Liver (tissue), 8 donors: ENCODE measurements at regions not wholly inside any gene's neighbourhood (a gene's known extent, or its start where the extent isn't known, plus 50 kb on each side); places are given as distances from the start of the nearest gene placed in this dataset.

Experiments
- DNase-seq: peaks from one replicate; pipeline ENCODE4 v3.0.0-alpha.2; 2017; ENCODE audit warnings: low spot score
- H3K27ac ChIP-seq, 2 donors: one replicate each; pipeline ENCODE4 v1.7.0; 2013; ENCODE audit warnings: inconsistent platforms in 2 of 2, low read length in 2 of 2, control low read depth in 1 of 2, low read depth in 1 of 2, mild to moderate bottlenecking in 1 of 2
- H3K27me3 ChIP-seq, 4 donors: one replicate each; pipeline versions ENCODE4 v1.6.1 to v1.7.0; 2013; ENCODE audit warnings: low read length in 3 of 4, inconsistent platforms in 1 of 4, mild to moderate bottlenecking in 1 of 4, moderate library complexity in 1 of 4; ENCODE audit not compliant: control insufficient read depth in 4 of 4, insufficient read depth in 4 of 4
- H3K36me3 ChIP-seq, 4 donors: one replicate each; pipeline versions ENCODE4 v1.6.1 to v1.7.0; 2013; ENCODE audit warnings: low read length in 3 of 4, mild to moderate bottlenecking in 3 of 4, low read depth in 1 of 4, moderate library complexity in 1 of 4; ENCODE audit not compliant: control insufficient read depth in 4 of 4, insufficient read depth in 3 of 4
- H3K4me1 ChIP-seq, 4 donors: one replicate each; pipeline versions ENCODE4 v1.6.1 to v1.7.0; 2013; ENCODE audit warnings: low read length in 3 of 4, mild to moderate bottlenecking in 3 of 4, moderate library complexity in 1 of 4; ENCODE audit not compliant: control insufficient read depth in 4 of 4, insufficient read depth in 4 of 4
- H3K4me3 ChIP-seq, 3 donors: one replicate each; pipeline versions ENCODE4 v1.6.1 to v1.7.0; 2013; ENCODE audit warnings: low read length in 3 of 3, control low read depth in 1 of 3, low read depth in 1 of 3, mild to moderate bottlenecking in 1 of 3
- H3K9ac ChIP-seq, 2 donors: one replicate each; pipeline ENCODE4 v1.7.0; 2013; ENCODE audit warnings: low read length in 2 of 2, mild to moderate bottlenecking in 2 of 2, moderate library complexity in 2 of 2, control low read depth in 1 of 2, low read depth in 1 of 2
- H3K9me3 ChIP-seq, 4 donors: one replicate each; pipeline versions ENCODE4 v1.6.1 to v1.7.0; 2013; ENCODE audit warnings: low read length in 3 of 4; ENCODE audit not compliant: control insufficient read depth in 4 of 4
- ATF3 ChIP-seq: IDR thresholded peaks from 2 replicates; pipeline ENCODE4 v1.6.1; 2016; ENCODE audit warnings: antibody characterized with exemption
- CTCF ChIP-seq: fragments of 150-350 bp; IDR thresholded peaks from 2 replicates; pipeline ENCODE4 v1.5.1; 2017; ENCODE audit warnings: improper control_type of control experiment, low read depth, low read length; ENCODE audit not compliant: missing input control
- EGR1 ChIP-seq, 2 donors: IDR thresholded peaks; 2 replicates each; pipeline ENCODE4 v1.6.1; 2016 to 2018; ENCODE audit warnings: antibody characterized with exemption in 2 of 2, low read depth in 2 of 2
- FOXA1 ChIP-seq: IDR thresholded peaks from 2 replicates; pipeline ENCODE4 v1.6.1; 2016; ENCODE audit warnings: antibody characterized with exemption
- FOXA2 ChIP-seq: IDR thresholded peaks from 2 replicates; pipeline ENCODE4 v1.6.1; 2016; ENCODE audit warnings: antibody characterized with exemption
- GABPA ChIP-seq, 2 donors: IDR thresholded peaks in 1 of 2; conservative IDR thresholded peaks in 1 of 2; 2 replicates each; pipeline ENCODE4 v1.6.1; 2016; ENCODE audit warnings: antibody characterized with exemption in 2 of 2, mild to moderate bottlenecking in 1 of 2, moderate library complexity in 1 of 2
- HNF4A ChIP-seq, 2 donors: conservative IDR thresholded peaks; 2 replicates each; pipeline ENCODE4 v1.6.1; 2016; ENCODE audit warnings: antibody characterized with exemption in 2 of 2, mild to moderate bottlenecking in 2 of 2
- HNF4G ChIP-seq: IDR thresholded peaks from 2 replicates; pipeline ENCODE4 v1.6.1; 2016; ENCODE audit warnings: antibody characterized with exemption
- JUND ChIP-seq, 2 donors: IDR thresholded peaks; 2 replicates each; pipeline ENCODE4 v1.6.1; 2016; ENCODE audit warnings: antibody characterized with exemption in 2 of 2
- NR2F2 ChIP-seq: IDR thresholded peaks from 2 replicates; pipeline ENCODE4 v1.6.1; 2016; ENCODE audit warnings: antibody characterized with exemption
- RAD21 ChIP-seq, 2 donors: IDR thresholded peaks; 2 replicates each; pipeline ENCODE4 v1.6.1; 2016; ENCODE audit warnings: antibody characterized with exemption in 2 of 2, mild to moderate bottlenecking in 2 of 2
- REST ChIP-seq: IDR thresholded peaks from 2 replicates; pipeline ENCODE4 v1.6.1; 2016; ENCODE audit warnings: antibody characterized with exemption, mild to moderate bottlenecking
- RXRA ChIP-seq, 2 donors: IDR thresholded peaks; 2 replicates each; pipeline ENCODE4 v1.6.1; 2017 to 2018; ENCODE audit warnings: antibody characterized with exemption in 2 of 2, mild to moderate bottlenecking in 1 of 2
- SP1 ChIP-seq: IDR thresholded peaks from 2 replicates; pipeline ENCODE4 v1.6.1; 2018; ENCODE audit warnings: antibody characterized with exemption, mild to moderate bottlenecking
- TAF1 ChIP-seq: conservative IDR thresholded peaks from 2 replicates; pipeline ENCODE4 v1.6.1; 2016; ENCODE audit warnings: antibody characterized with exemption, mild to moderate bottlenecking
- YY1 ChIP-seq: IDR thresholded peaks from 2 replicates; pipeline ENCODE4 v1.6.1; 2016; ENCODE audit warnings: antibody characterized with exemption, mild to moderate bottlenecking
- ZBTB33 ChIP-seq: IDR thresholded peaks from 2 replicates; pipeline ENCODE4 v1.6.1; 2016; ENCODE audit warnings: antibody characterized with exemption
- WGBS: extraction: QIAGEN DNeasy Blood & Tissue Kit; methylation state at CpG from one replicate; pipeline ENCODE4 v1.1.7; 2013; 5-methylcytosine and 5-hydroxymethylcytosine counted together
- donor health status: healthy.
- donor health status: healthy.
- donor health status: healthy.
- donor health status: healthy.
- donor health status: healthy.

- no peaks in the 10 kb centered on the region for H3K36me3 ChIP-seq
- no peak overlapping the region for H3K4me3 ChIP-seq
- 66% methylated on average over 13 of the region's 13 CpGs for WGBS
- no peak overlapping the region for H3K9ac ChIP-seq
- no peaks in the 10 kb centered on the region for H3K4me1 ChIP-seq
- DNase-seq = no peak
- no peak for TF ChIP-seq FOXA2
- no peak for TF ChIP-seq RAD21 (IDR thresholded peaks at IDR 0.05)
- no peak for TF ChIP-seq TAF1
- H3K27me3 ChIP-seq = no peaks in the 10 kb centered on the region
- H3K9me3 ChIP-seq = peaks cover 2 to 26% (median 7%) of the 10 kb centered on the region in 4 donors
- no peak overlapping the region for H3K27ac ChIP-seq
Measured at GRCh38 chr18:76771192-76771799, 51.1 kb upstream of the ZNF236 start.

- TF ChIP-seq REST (no peak), TAF1 (no peak), RXRA (IDR thresholded peaks at IDR 0.05) (no peak), GABPA (IDR thresholded peaks at IDR 0.05 in 1 of 2, conservative IDR thresholded peaks at IDR 0.05 in 1 of 2) (no peak), HNF4A (conservative IDR thresholded peaks at IDR 0.05) (no peak), SP1 (no peak), FOXA1 (no peak), HNF4G (no peak), ZBTB33 (no peak), EGR1 (IDR thresholded peaks at IDR 0.05; ENCODE audit: low read depth in 2 of 2) (no peak), CTCF (no peak), ATF3 (no peak), RAD21 (IDR thresholded peaks at IDR 0.05) (no peak), FOXA2 (no peak), NR2F2 (no peak), YY1 (no peak), JUND (IDR thresholded peaks at IDR 0.05) (no peak)
Measured at GRCh38 chr18:76767954-76768353, 54.4 kb upstream of the ZNF236 start.

More at GRCh38 chr18:76767954-76768353, 54.4 kb upstream of the ZNF236 start:
- no peak overlapping the region for H3K27ac ChIP-seq
- H3K9ac ChIP-seq = no peak overlapping the region
- no peaks in the 10 kb centered on the region for H3K4me1 ChIP-seq
- H3K36me3 ChIP-seq = no peaks in the 10 kb centered on the region
- 78% methylated on average over 1 of the region's 1 CpG for WGBS
- H3K27me3 ChIP-seq = no peaks in the 10 kb centered on the region
- no peak overlapping the region for H3K4me3 ChIP-seq
- H3K9me3 ChIP-seq = peaks cover 2 to 26% (median 7%) of the 10 kb centered on the region in 4 donors
- no peak for DNase-seq
